HCT116 (cell line): ENCODE measurements at regions not wholly inside any gene's neighbourhood (a gene's known extent, or its start where the extent isn't known, plus 50 kb on each side); places are given as distances from the start of the nearest gene placed in this dataset.

Experiments used
- ATAC-seq: fragments of 200-7000 bp; cut with Tn5 transposase; 2 replicates; pipeline ENCODE4 v1.9.1; 2020; ENCODE audit warnings: mild to moderate bottlenecking, moderate library complexity
- BruUV-seq: library from RNA; stranded (reverse); fragments of 400-500 nt; replicated peaks from 2 replicates; lab custom pipeline; 2021; lab: Mats Ljungman, UMichigan
- CTCF ChIA-PET: fragments of 300-600 bp; sonication (Branson Sonifier 250); formaldehyde crosslinking; loops from one replicate; lab custom pipeline; 2021; ENCODE audit warnings: antibody characterized with exemption; lab: Charles Lee
- POLR2A ChIA-PET: fragments of 300-600, 350-600 bp; sonication (Branson Sonifier 250); formaldehyde crosslinking; loops from one replicate; lab custom pipeline; 2021; ENCODE audit warnings: antibody characterized with exemption; lab: Charles Lee
- RAD21 ChIA-PET, 2 experiments: fragments of 300-600 bp; sonication (Branson Sonifier 250); formaldehyde crosslinking; loops; one replicate each; lab custom pipeline; 2023; ENCODE audit warnings: low total read pairs in 2 of 2; ENCODE audit not compliant: uncharacterized antibody in 2 of 2, unreplicated experiment in 2 of 2, low non-redundant PET in 1 of 2; lab: Charles Lee
- DNase-seq: peaks from one replicate; pipeline ENCODE4 v3.0.0-alpha.2; 2010; ENCODE audit warnings: low read depth, low spot score
- H2AFZ ChIP-seq: fragments of 200-600 bp; shearing (Covaris generic), sonication (generic); 2 replicates; pipeline ENCODE4 v1.6.1; 2017; ENCODE audit warnings: low read depth, mixed run types, mixed read lengths, antibody characterized with exemption, low read length; ENCODE audit not compliant: poor library complexity, severe bottlenecking
- H3K27ac ChIP-seq: 2 replicates; pipeline ENCODE4 v1.5.1; 2012; ENCODE audit warnings: low read depth, low read length
- H3K27me3 ChIP-seq: fragments of 200-600 bp; sonication (generic); 2 replicates; pipeline ENCODE4 v1.6.1; 2016; ENCODE audit warnings: mixed run types, low read length, mixed read lengths; ENCODE audit not compliant: insufficient read depth
- H3K36me3 ChIP-seq, 2 experiments: fragments of 200-500 bp in 1 of 2; fragments of 200-600 bp in 1 of 2; sonication (Bioruptor generic) in 1 of 2; sonication (generic) in 1 of 2; 2 replicates each; pipeline versions ENCODE4 v1.5.1 to v1.6.1; 2014 to 2016; ENCODE audit warnings: low read length in 2 of 2, inconsistent platforms in 1 of 2, mixed read lengths in 1 of 2, mixed run types in 1 of 2; ENCODE audit not compliant: insufficient read depth in 2 of 2, control insufficient read depth in 1 of 2
- H3K4me1 ChIP-seq, 2 experiments: fragments of 200-600 bp in 1 of 2; sonication (generic) in 1 of 2; 2 replicates each; pipeline versions ENCODE4 v1.5.1 to v1.6.1; 2012 to 2017; ENCODE audit warnings: low read length in 2 of 2, inconsistent platforms in 1 of 2, mild to moderate bottlenecking in 1 of 2, mixed read lengths in 1 of 2, mixed run types in 1 of 2, moderate library complexity in 1 of 2; ENCODE audit not compliant: insufficient read depth in 2 of 2, control insufficient read depth in 1 of 2
- H3K4me2 ChIP-seq: fragments of 200-600 bp; sonication (generic); 2 replicates; pipeline ENCODE4 v1.6.1; 2017; ENCODE audit warnings: mixed run types, low read length, mixed read lengths
- H3K4me3 ChIP-seq, 2 experiments: fragments of 200-600 bp in 1 of 2; sonication (generic) in 1 of 2; replicated peaks in 1 of 2; 2 replicates each; pipeline ENCODE4 v1.5.1; 2011 to 2016; ENCODE audit warnings: low read length in 2 of 2, control low read depth in 1 of 2, low read depth in 1 of 2, mild to moderate bottlenecking in 1 of 2, mixed read lengths in 1 of 2, mixed run types in 1 of 2
- H3K79me2 ChIP-seq: fragments of 200-600 bp; sonication (generic); 2 replicates; pipeline ENCODE4 v1.6.1; 2017; ENCODE audit warnings: mild to moderate bottlenecking, mixed run types, low read length, moderate library complexity, mixed read lengths; ENCODE audit not compliant: insufficient read depth
- H3K9ac ChIP-seq: fragments of 200-600 bp; sonication (generic); 2 replicates; pipeline ENCODE4 v1.6.1; 2016; ENCODE audit warnings: low read length, mixed read lengths
- H3K9me2 ChIP-seq: fragments of 200-600 bp; sonication (generic), shearing (Covaris generic); 2 replicates; pipeline ENCODE4 v1.6.1; 2017; ENCODE audit warnings: mixed run types, mild to moderate bottlenecking, moderate library complexity; ENCODE audit not compliant: insufficient read depth
- H3K9me3 ChIP-seq, 2 experiments: fragments of 200-500 bp in 1 of 2; fragments of 200-600 bp in 1 of 2; sonication (Bioruptor generic) in 1 of 2; sonication (generic) in 1 of 2; 2 replicates each; pipeline ENCODE4 v1.6.1; 2014 to 2017; ENCODE audit warnings: low read length in 2 of 2, mixed read lengths in 2 of 2, inconsistent platforms in 1 of 2, low read depth in 1 of 2, mild to moderate bottlenecking in 1 of 2, mixed run types in 1 of 2, moderate library complexity in 1 of 2; ENCODE audit not compliant: control insufficient read depth in 1 of 2, insufficient read depth in 1 of 2
- H4K20me1 ChIP-seq: fragments of 200-600 bp; sonication (generic), shearing (Covaris generic); 2 replicates; pipeline ENCODE4 v1.6.1; 2017; ENCODE audit warnings: mixed run types, mild to moderate bottlenecking, moderate library complexity; ENCODE audit not compliant: insufficient read depth
- ATF3 ChIP-seq: IDR thresholded peaks from 2 replicates; pipeline ENCODE4 v1.6.1; 2012
- CBX3 ChIP-seq: IDR thresholded peaks from 2 replicates; pipeline ENCODE4 v1.6.1; 2012; ENCODE audit warnings: low read depth
- CTCF ChIP-seq, 3 experiments: fragments of 200-600 bp in 1 of 3; sonication (generic) in 1 of 3; IDR thresholded peaks in 2 of 3; conservative IDR thresholded peaks in 1 of 3; 2 replicates each; pipeline ENCODE4 v1.5.1; 2012 to 2017; ENCODE audit warnings: low read depth in 2 of 3, low read length in 2 of 3, antibody characterized with exemption in 1 of 3, borderline replicate concordance in 1 of 3, control low read depth in 1 of 3, mild to moderate bottlenecking in 1 of 3, mixed read lengths in 1 of 3, mixed run types in 1 of 3, moderate library complexity in 1 of 3; ENCODE audit not compliant: insufficient read depth in 1 of 3
- EGR1 ChIP-seq: IDR thresholded peaks from 2 replicates; pipeline ENCODE4 v1.6.1; 2012; ENCODE audit warnings: low read depth
- ELF1 ChIP-seq: IDR thresholded peaks from 2 replicates; pipeline ENCODE4 v1.6.1; 2012; ENCODE audit warnings: low read depth, borderline replicate concordance
- EZH2 ChIP-seq: fragments of 200-600 bp; sonication (generic); IDR thresholded peaks from 2 replicates; pipeline ENCODE4 v1.6.1; 2017; ENCODE audit warnings: antibody characterized with exemption, mixed run types
- EZH2phosphoT487 ChIP-seq: fragments of 200-600 bp; IDR thresholded peaks from 2 replicates; pipeline ENCODE4 v1.6.1; 2018; ENCODE audit warnings: antibody characterized with exemption, borderline replicate concordance
- FOSL1 ChIP-seq: IDR thresholded peaks from 2 replicates; pipeline ENCODE4 v1.6.1; 2012; ENCODE audit warnings: low read depth
- JUND ChIP-seq: IDR thresholded peaks from 2 replicates; pipeline ENCODE4 v1.6.1; 2012
- POLR2A ChIP-seq: IDR thresholded peaks from 2 replicates; pipeline ENCODE4 v1.7.0; 2011; ENCODE audit warnings: borderline replicate concordance; ENCODE audit not compliant: insufficient read depth, insufficient read length; ENCODE audit errors: extremely low read depth
- POLR2AphosphoS5 ChIP-seq: IDR thresholded peaks from 2 replicates; pipeline ENCODE4 v1.6.1; 2011; ENCODE audit warnings: mild to moderate bottlenecking, low read depth, low read length, moderate library complexity
- REST ChIP-seq: IDR thresholded peaks from 2 replicates; pipeline ENCODE4 v1.6.1; 2012; ENCODE audit warnings: low read depth
- SIN3A ChIP-seq: IDR thresholded peaks from 2 replicates; pipeline ENCODE4 v1.6.1; 2012; ENCODE audit warnings: low read depth
- SRF ChIP-seq: IDR thresholded peaks from 2 replicates; pipeline ENCODE4 v1.6.1; 2012; ENCODE audit warnings: low read depth
- TCF7L2 ChIP-seq: IDR thresholded peaks from 2 replicates; pipeline ENCODE4 v1.7.0; 2011; ENCODE audit warnings: borderline replicate concordance, inconsistent platforms; ENCODE audit not compliant: insufficient read depth, insufficient read length; ENCODE audit errors: extremely low read depth
- YY1 ChIP-seq: IDR thresholded peaks from 2 replicates; pipeline ENCODE4 v1.6.1; 2011; ENCODE audit warnings: low read length, low read depth, moderate library complexity, mild to moderate bottlenecking; ENCODE audit not compliant: insufficient replicate concordance; ENCODE audit errors: extremely low read depth
- ZBTB33 ChIP-seq: IDR thresholded peaks from 2 replicates; pipeline ENCODE4 v1.6.1; 2011; ENCODE audit warnings: mild to moderate bottlenecking, low read length, moderate library complexity; ENCODE audit not compliant: insufficient replicate concordance; ENCODE audit errors: extremely low read depth
- ZFX ChIP-seq: fragments of 450-650 bp; IDR thresholded peaks from 2 replicates; pipeline ENCODE4 v1.6.1; 2017
- ZNF274 ChIP-seq: fragments of 200-500 bp; sonication (Bioruptor generic); IDR thresholded peaks from 2 replicates; pipeline ENCODE4 v1.6.1; 2014; ENCODE audit warnings: mild to moderate bottlenecking, low read depth, low read length, inconsistent platforms
- intact Hi-C: fragments of 100-400 bp; cut with micrococcal nuclease; formaldehyde crosslinking; loops from 2 replicates; pipeline ENCODE4 v1.10.0; 2022

- TF ChIP-seq REST (no peak), SIN3A (no peak), EZH2phosphoT487 (no peak), CBX3 (no peak), ZBTB33 (no peak)
Measured at GRCh38 chr3:40639006-40639405, 114.2 kb downstream of the ZNF621 start (continued).

- DNase-seq (no peak), ATAC-seq (no peak)
- H3K79me2 ChIP-seq, result no peaks in the 10 kb centered on the region
- H3K9ac ChIP-seq, result no peak overlapping the region
- BruUV-seq, result no TSS peak
- H3K9me2 ChIP-seq, result no peaks in the 10 kb centered on the region
- POLR2A ChIA-PET, result no interaction called here
- H3K27me3 ChIP-seq, result no peaks in the 10 kb centered on the region; the same call in 1 of the 2 replicates
- no peak overlapping the region for H2AFZ ChIP-seq
- H3K4me1 ChIP-seq, result no peaks in the 10 kb centered on the region
- intact Hi-C loops, result no loop called here
- CTCF ChIA-PET, result no interaction called here
- H3K36me3 ChIP-seq, result no peaks in the 10 kb centered on the region
- no peak overlapping the region for H3K27ac ChIP-seq
- H3K4me3 ChIP-seq, result no peak overlapping the region
- H3K4me2 ChIP-seq, result no peak overlapping the region
- RAD21 ChIA-PET, result no interaction called here
- H4K20me1 ChIP-seq, result no peaks in the 10 kb centered on the region
- no peaks in the 10 kb centered on the region for H3K9me3 ChIP-seq
- no peak for TF ChIP-seq FOSL1
- no peak for TF ChIP-seq ELF1
- TF ChIP-seq ZNF274, result no peak
- no peak for TF ChIP-seq JUND
- TF ChIP-seq SRF, result no peak
- TF ChIP-seq ZFX, result no peak
- no peak for TF ChIP-seq TCF7L2
- TF ChIP-seq EGR1, result no peak
- TF ChIP-seq POLR2A, result no peak
- TF ChIP-seq ATF3, result no peak
- TF ChIP-seq SIN3A, result no peak
- no peak for TF ChIP-seq EZH2phosphoT487
- no peak for TF ChIP-seq POLR2AphosphoS5
- TF ChIP-seq YY1, result no peak
- no peak for TF ChIP-seq CTCF (IDR thresholded peaks at IDR 0.05 in 2 of 3, conservative IDR thresholded peaks at IDR 0.05 in 1 of 3; ENCODE audit: borderline replicate concordance in 1 of 3, insufficient read depth in 1 of 3, low read depth in 2 of 3, low read length in 2 of 3)
- no peak for TF ChIP-seq EZH2
- TF ChIP-seq, all 23 proteins: peak for 0
Measured at GRCh38 chr3:40642812-40643211, 118.1 kb downstream of the ZNF621 start.
